Caki2 (cell line): ENCODE measurements at regions not wholly inside any gene's neighbourhood (a gene's known extent, or its start where the extent isn't known, plus 50 kb on each side); places are given as distances from the start of the nearest gene placed in this dataset.
"Not testable (repeated sequence)": the region's sequence is repeated elsewhere in the genome, so short reads cannot be mapped to it uniquely, and the experiment has no call there.

Experiments
- DNase-seq: peaks from one replicate; pipeline ENCODE4 v3.0.0-alpha.2; 2015; ENCODE audit warnings: low read depth
- in situ Hi-C: cut with HindIII; loops from 2 replicates; pipeline ENCODE4 v1.10.0; 2016; ENCODE audit warnings: low sequenced_read_pairs, low pct_unique_long_range_greater_than_20kb, mixed read lengths

- in situ Hi-C loops, DNase-seq: not testable (repeated sequence)
Measured at GRCh38 chrX:115840729-115841409, 279.9 kb downstream of the PLS3 start.

GRCh38 chrX:115850986-115851385 lies 290.0 kb downstream of the PLS3 start:
- DNase-seq, in situ Hi-C loops: not testable (repeated sequence)

- in situ Hi-C loops, DNase-seq: not testable (repeated sequence)
Measured at GRCh38 chrX:115853260-115853659, 292.3 kb downstream of the PLS3 start.

- in situ Hi-C loops, DNase-seq: not testable (repeated sequence)
Measured at GRCh38 chrX:115881170-115881569, 289.4 kb upstream of the AGTR2 start.

- DNase-seq, in situ Hi-C loops: not testable (repeated sequence)
Measured at GRCh38 chrX:115884121-115884520, 286.4 kb upstream of the AGTR2 start.

- DNase-seq, in situ Hi-C loops: not testable (repeated sequence)
Measured at GRCh38 chrX:115888041-115888440, 282.5 kb upstream of the AGTR2 start.

- in situ Hi-C loops, DNase-seq: not testable (repeated sequence)
Measured at GRCh38 chrX:115888519-115888918, 282.0 kb upstream of the AGTR2 start.

GRCh38 chrX:115889121-115889890 lies 281.2 kb upstream of the AGTR2 start:
- in situ Hi-C loops = no loop called here
- DNase-seq = no peak

GRCh38 chrX:115892056-115892708 lies 278.4 kb upstream of the AGTR2 start:
- peak; percentile 43 for DNase-seq
- in situ Hi-C loops = no loop called here

GRCh38 chrX:115892787-115893671 lies 277.5 kb upstream of the AGTR2 start:
- in situ Hi-C loops = no loop called here
- peak; percentile 89 for DNase-seq

GRCh38 chrX:115894087-115894486 lies 276.5 kb upstream of the AGTR2 start:
- in situ Hi-C loops = no loop called here

GRCh38 chrX:115895678-115896329 lies 274.7 kb upstream of the AGTR2 start:
- no peak for DNase-seq
- in situ Hi-C loops = no loop called here

More at GRCh38 chrX:115894087-115894486, 276.5 kb upstream of the AGTR2 start:
- peak; percentile 42 for DNase-seq

- in situ Hi-C loops = no loop called here
- no peak for DNase-seq
Measured at GRCh38 chrX:115896362-115896761, 274.2 kb upstream of the AGTR2 start.

GRCh38 chrX:115897956-115898355 lies 272.6 kb upstream of the AGTR2 start:
- in situ Hi-C loops = no loop called here
- DNase-seq = no peak

- in situ Hi-C loops = no loop called here
- DNase-seq = peak; percentile 40
Measured at GRCh38 chrX:115898382-115899001, 272.1 kb upstream of the AGTR2 start.

- no peak for DNase-seq
- in situ Hi-C loops = no loop called here
Measured at GRCh38 chrX:115900425-115900824, 270.1 kb upstream of the AGTR2 start.

GRCh38 chrX:115901241-115901640 lies 269.3 kb upstream of the AGTR2 start:
- no peak for DNase-seq
- in situ Hi-C loops = no loop called here
